ENCODE measurements at regions not wholly inside any gene's neighbourhood (a gene's known extent, or its start where the extent isn't known, plus 50 kb on each side); places are given as distances from the start of the nearest gene placed in this dataset.

DNA sequence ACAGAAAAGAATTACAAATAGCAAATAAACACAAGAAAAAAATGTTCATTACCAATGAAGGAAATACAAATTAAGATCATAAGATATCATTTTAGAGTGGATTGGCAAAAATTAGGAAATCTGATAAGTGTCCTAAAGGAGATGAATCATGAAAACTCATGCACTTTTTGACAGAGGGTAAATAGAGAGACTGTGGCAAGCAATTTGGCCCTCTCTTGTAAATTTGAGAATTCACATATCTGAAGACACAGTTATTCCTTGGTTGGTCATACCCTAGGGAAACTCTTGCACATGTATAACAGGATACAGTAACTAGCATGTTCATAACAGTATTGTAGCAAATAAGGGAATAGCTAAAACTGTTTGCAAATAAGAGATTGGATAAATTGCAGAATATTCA lies 246.0 kb upstream of the GADL1 start:
- TF ChIP-seq EZH2phosphoT487 (IDR thresholded peaks at IDR 0.05; ENCODE audit: borderline replicate concordance) = no peak
- TF ChIP-seq, protein P1, sequence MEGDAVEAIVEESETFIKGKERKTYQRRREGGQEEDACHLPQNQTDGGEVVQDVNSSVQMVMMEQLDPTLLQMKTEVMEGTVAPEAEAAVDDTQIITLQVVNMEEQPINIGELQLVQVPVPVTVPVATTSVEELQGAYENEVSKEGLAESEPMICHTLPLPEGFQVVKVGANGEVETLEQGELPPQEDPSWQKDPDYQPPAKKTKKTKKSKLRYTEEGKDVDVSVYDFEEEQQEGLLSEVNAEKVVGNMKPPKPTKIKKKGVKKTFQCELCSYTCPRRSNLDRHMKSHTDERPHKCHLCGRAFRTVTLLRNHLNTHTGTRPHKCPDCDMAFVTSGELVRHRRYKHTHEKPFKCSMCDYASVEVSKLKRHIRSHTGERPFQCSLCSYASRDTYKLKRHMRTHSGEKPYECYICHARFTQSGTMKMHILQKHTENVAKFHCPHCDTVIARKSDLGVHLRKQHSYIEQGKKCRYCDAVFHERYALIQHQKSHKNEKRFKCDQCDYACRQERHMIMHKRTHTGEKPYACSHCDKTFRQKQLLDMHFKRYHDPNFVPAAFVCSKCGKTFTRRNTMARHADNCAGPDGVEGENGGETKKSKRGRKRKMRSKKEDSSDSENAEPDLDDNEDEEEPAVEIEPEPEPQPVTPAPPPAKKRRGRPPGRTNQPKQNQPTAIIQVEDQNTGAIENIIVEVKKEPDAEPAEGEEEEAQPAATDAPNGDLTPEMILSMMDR (conservative IDR thresholded peaks at IDR 0.05; ENCODE audit: low read length) = no peak
- Histone ChIP-seq H3F3A (ENCODE audit: low read depth) (no peaks in the 10 kb centered on the region), H3K9ac (ENCODE audit: low read depth, low read length, poor library complexity, severe bottlenecking) (no peak overlapping the region), H3K36me3 (ENCODE audit: insufficient read depth, low read length) (no peaks in the 10 kb centered on the region), H3K9me2 (replicated peaks; ENCODE audit: low read depth, low read length) (no peaks in the 10 kb centered on the region), H3K27me3 (ENCODE audit: insufficient read depth, low read length, poor library complexity, severe bottlenecking) (no peaks in the 10 kb centered on the region), H3K79me2 (ENCODE audit: insufficient read depth, low read length) (no peaks in the 10 kb centered on the region), H2AFZ (ENCODE audit: low read length) (no peak overlapping the region), H3K9me3 (ENCODE audit: insufficient read depth, low read depth, low read length) (no peaks in the 10 kb centered on the region), H3K4me1 (ENCODE audit: insufficient read depth, low read length, poor library complexity, severe bottlenecking) (peaks cover 10% of the 10 kb centered on the region), H3K4me2 (ENCODE audit: low read depth, low read length, poor library complexity, severe bottlenecking) (no peak overlapping the region), H4K20me1 (ENCODE audit: insufficient read depth, low read length, poor library complexity, severe bottlenecking) (no peaks in the 10 kb centered on the region), H3K4me3 (ENCODE audit: low read length, poor library complexity, severe bottlenecking) (no peak overlapping the region)

DNA sequence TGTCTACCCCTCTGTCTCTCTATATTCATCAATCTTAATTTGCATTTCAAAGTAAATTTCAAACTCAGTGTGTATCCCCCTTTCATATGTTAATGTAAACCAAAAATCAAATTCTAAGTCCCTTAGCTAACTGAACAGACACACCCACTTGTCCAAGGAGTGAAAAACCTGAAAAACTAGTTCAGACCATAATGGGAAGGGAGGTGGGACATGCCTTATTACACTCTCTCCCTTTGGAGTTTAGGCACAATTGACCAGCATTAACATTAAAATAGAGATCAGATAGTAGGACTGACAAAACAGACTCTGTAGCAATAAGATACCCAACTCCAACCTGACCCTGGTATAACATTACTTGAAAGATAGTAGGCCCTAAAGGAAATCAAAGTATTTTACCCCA lies 247.7 kb upstream of the GADL1 start:
- Histone ChIP-seq H3K79me2 (ENCODE audit: insufficient read depth, low read length) (no peaks in the 10 kb centered on the region), H3K9ac (ENCODE audit: low read depth, low read length, poor library complexity, severe bottlenecking) (no peak overlapping the region), H3K27me3 (ENCODE audit: insufficient read depth, low read length, poor library complexity, severe bottlenecking) (no peaks in the 10 kb centered on the region), H2AFZ (ENCODE audit: low read length) (no peak overlapping the region), H3K9me3 (ENCODE audit: insufficient read depth, low read depth, low read length) (peaks cover 4% of the 10 kb centered on the region; the same call in 1 of the 2 replicates), H3K4me1 (ENCODE audit: insufficient read depth, low read length, poor library complexity, severe bottlenecking) (peaks cover 9% of the 10 kb centered on the region), H3K4me2 (ENCODE audit: low read depth, low read length, poor library complexity, severe bottlenecking) (no peak overlapping the region), H3K4me3 (ENCODE audit: low read length, poor library complexity, severe bottlenecking) (no peak overlapping the region), H3K36me3 (ENCODE audit: insufficient read depth, low read length) (no peaks in the 10 kb centered on the region), H4K20me1 (ENCODE audit: insufficient read depth, low read length, poor library complexity, severe bottlenecking) (no peaks in the 10 kb centered on the region), H3K9me2 (replicated peaks; ENCODE audit: low read depth, low read length) (no peaks in the 10 kb centered on the region), H3F3A (ENCODE audit: low read depth) (no peaks in the 10 kb centered on the region)
- TF ChIP-seq, protein P1 (conservative IDR thresholded peaks at IDR 0.05; ENCODE audit: low read length) = no peak
- no peak for TF ChIP-seq EZH2phosphoT487 (IDR thresholded peaks at IDR 0.05; ENCODE audit: borderline replicate concordance)

DNA sequence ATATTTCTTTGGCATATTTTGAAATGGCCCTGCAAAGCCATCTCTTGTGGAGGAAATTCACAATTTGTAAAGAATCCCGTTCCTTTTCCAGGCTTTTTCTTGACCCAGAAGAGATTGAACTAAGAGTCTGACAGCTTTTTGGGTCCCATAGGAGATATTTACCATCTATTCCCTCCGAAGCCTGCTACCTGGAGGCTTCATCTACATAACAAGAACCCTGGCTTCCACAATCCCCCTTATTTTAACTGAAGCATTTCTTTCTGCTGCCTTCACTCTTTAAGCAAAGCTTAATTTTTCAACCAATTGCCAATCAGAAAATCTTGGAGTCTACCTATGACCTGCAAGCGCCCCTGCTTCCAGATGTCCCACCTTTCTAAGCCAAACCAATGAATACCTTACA lies 248.1 kb upstream of the GADL1 start:
- Histone ChIP-seq H3F3A (ENCODE audit: low read depth) (no peaks in the 10 kb centered on the region), H2AFZ (ENCODE audit: low read length) (no peak overlapping the region), H3K27me3 (ENCODE audit: insufficient read depth, low read length, poor library complexity, severe bottlenecking) (no peaks in the 10 kb centered on the region), H3K4me3 (ENCODE audit: low read length, poor library complexity, severe bottlenecking) (no peak overlapping the region), H4K20me1 (ENCODE audit: insufficient read depth, low read length, poor library complexity, severe bottlenecking) (no peaks in the 10 kb centered on the region), H3K9me3 (ENCODE audit: insufficient read depth, low read depth, low read length) (peaks cover 8% of the 10 kb centered on the region; the same call in 1 of the 2 replicates), H3K4me2 (ENCODE audit: low read depth, low read length, poor library complexity, severe bottlenecking) (no peak overlapping the region), H3K9ac (ENCODE audit: low read depth, low read length, poor library complexity, severe bottlenecking) (no peak overlapping the region), H3K79me2 (ENCODE audit: insufficient read depth, low read length) (no peaks in the 10 kb centered on the region), H3K9me2 (replicated peaks; ENCODE audit: low read depth, low read length) (no peaks in the 10 kb centered on the region), H3K4me1 (ENCODE audit: insufficient read depth, low read length, poor library complexity, severe bottlenecking) (peaks cover 9% of the 10 kb centered on the region), H3K36me3 (ENCODE audit: insufficient read depth, low read length) (no peaks in the 10 kb centered on the region)
- TF ChIP-seq, protein P1 (conservative IDR thresholded peaks at IDR 0.05; ENCODE audit: low read length) = no peak
- TF ChIP-seq EZH2phosphoT487 (IDR thresholded peaks at IDR 0.05; ENCODE audit: borderline replicate concordance) = no peak

Data from Loucy (cell line).